GM12878 (cell line): ENCODE measurements at regions not wholly inside any gene's neighbourhood (a gene's known extent, or its start where the extent isn't known, plus 50 kb on each side); places are given as distances from the start of the nearest gene placed in this dataset.

ENCODE experiments used
- CHD4 ChIP-seq: fragments of 200-600 bp; sonication (generic); IDR thresholded peaks from 2 replicates; pipeline ENCODE4 v1.6.1; 2016; ENCODE audit warnings: mild to moderate bottlenecking
- CTCF ChIP-seq, 3 experiments: IDR thresholded peaks in 2 of 3; conservative IDR thresholded peaks in 1 of 3; 2 replicates each; pipeline ENCODE4 v1.5.1; 2011; ENCODE audit warnings: low read depth in 3 of 3, low read length in 3 of 3, mild to moderate bottlenecking in 3 of 3, control low read depth in 2 of 3, moderate library complexity in 2 of 3, inconsistent platforms in 1 of 3, mixed read lengths in 1 of 3; ENCODE audit not compliant: control insufficient read depth in 2 of 3, insufficient read depth in 1 of 3; ENCODE audit errors: extremely low read depth in 1 of 3
- EZH2 ChIP-seq: IDR thresholded peaks from 2 replicates; pipeline ENCODE4 v1.6.1; 2012; ENCODE audit warnings: low read depth, mild to moderate bottlenecking, control low read depth, inconsistent platforms, low read length, borderline replicate concordance; ENCODE audit not compliant: control insufficient read depth
- FOS ChIP-seq: IDR thresholded peaks from 3 replicates; pipeline ENCODE4 v1.6.1; 2011; ENCODE audit warnings: borderline replicate concordance; ENCODE audit not compliant: insufficient read length; ENCODE audit errors: extremely low read depth
- GABPA ChIP-seq: IDR thresholded peaks from 2 replicates; pipeline ENCODE4 v1.6.1; 2014; ENCODE audit warnings: antibody characterized with exemption, low read depth, mild to moderate bottlenecking, inconsistent platforms
- TF ChIP-seq, protein P1 (sequence below): IDR thresholded peaks from 2 replicates; pipeline ENCODE4 v1.6.1; 2012; ENCODE audit warnings: low read length, inconsistent platforms

DNA sequence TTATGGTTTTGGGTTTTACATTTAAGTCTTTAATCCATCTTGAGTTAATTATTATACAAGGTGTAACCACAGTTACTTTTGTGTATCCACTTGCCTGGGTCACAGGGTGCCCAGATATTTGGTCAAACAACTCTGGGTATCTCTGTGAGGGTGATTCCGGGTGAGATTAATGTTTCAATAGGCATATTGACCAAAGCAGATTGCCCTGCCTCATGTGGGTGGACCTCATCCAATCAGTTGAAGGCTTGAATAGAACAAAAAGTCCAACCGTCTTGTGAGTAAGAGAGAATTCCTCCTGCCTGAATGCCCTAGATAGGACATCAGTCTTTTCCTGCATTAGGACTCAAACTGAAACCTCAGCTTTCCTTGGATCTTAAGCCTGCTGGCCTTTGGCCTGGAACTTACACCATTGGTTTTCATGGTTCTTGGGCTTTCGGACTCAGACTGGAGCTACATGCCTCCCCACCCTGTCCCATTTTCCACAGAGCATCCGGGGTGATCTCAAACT is 68.9 kb upstream of the ST8SIA6 start:
- TF ChIP-seq CTCF (IDR thresholded peaks at IDR 0.05 in 2 of 3, conservative IDR thresholded peaks at IDR 0.05 in 1 of 3; ENCODE audit: control insufficient read depth in 2 of 3, extremely low read depth in 1 of 3, insufficient read depth in 1 of 3, low read depth in 3 of 3, low read length in 3 of 3) (no peak), GABPA (no peak), FOS (no peak), EZH2 (no peak), CHD4 (no peak)
- TF ChIP-seq, protein P1, sequence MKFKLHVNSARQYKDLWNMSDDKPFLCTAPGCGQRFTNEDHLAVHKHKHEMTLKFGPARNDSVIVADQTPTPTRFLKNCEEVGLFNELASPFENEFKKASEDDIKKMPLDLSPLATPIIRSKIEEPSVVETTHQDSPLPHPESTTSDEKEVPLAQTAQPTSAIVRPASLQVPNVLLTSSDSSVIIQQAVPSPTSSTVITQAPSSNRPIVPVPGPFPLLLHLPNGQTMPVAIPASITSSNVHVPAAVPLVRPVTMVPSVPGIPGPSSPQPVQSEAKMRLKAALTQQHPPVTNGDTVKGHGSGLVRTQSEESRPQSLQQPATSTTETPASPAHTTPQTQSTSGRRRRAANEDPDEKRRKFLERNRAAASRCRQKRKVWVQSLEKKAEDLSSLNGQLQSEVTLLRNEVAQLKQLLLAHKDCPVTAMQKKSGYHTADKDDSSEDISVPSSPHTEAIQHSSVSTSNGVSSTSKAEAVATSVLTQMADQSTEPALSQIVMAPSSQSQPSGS: no peak
